ENCODE measurements at regions not wholly inside any gene's neighbourhood (a gene's known extent, or its start where the extent isn't known, plus 50 kb on each side); places are given as distances from the start of the nearest gene placed in this dataset.

GRCh38 chr1:224791362-224791941, 138.0 kb upstream of the DNAH14 start:
- WGBS, 2 donors: 53 to 69% methylated on average over 4 of the region's 4 CpGs
- Histone ChIP-seq H3K27ac (no peak overlapping the region), H3K4me3 (no peak overlapping the region), H3K36me3 (no peaks in the 10 kb centered on the region), H3K27me3 (no peaks in the 10 kb centered on the region), H3K9me3 (no peaks in the 10 kb centered on the region), H3K4me1 (no peaks in the 10 kb centered on the region)
- DNase-seq (no peak), ATAC-seq (ENCODE audit: low FRiP score in 2 of 2) (no peak)
- TF ChIP-seq CTCF (IDR thresholded peaks at IDR 0.05) (no peak), POLR2AphosphoS5 (IDR thresholded peaks at IDR 0.05) (no peak), POLR2A (IDR thresholded peaks at IDR 0.05) (no peak), EP300 (IDR thresholded peaks at IDR 0.05) (no peak)

- H3K4me3 ChIP-seq: no peak overlapping the region
- no peaks in the 10 kb centered on the region for H3K4me1 ChIP-seq
- H3K9me3 ChIP-seq: no peaks in the 10 kb centered on the region
- TF ChIP-seq EP300 (IDR thresholded peaks at IDR 0.05): no peak
- TF ChIP-seq POLR2AphosphoS5 (IDR thresholded peaks at IDR 0.05): no peak
- no peak for TF ChIP-seq POLR2A (IDR thresholded peaks at IDR 0.05)
- TF ChIP-seq CTCF (IDR thresholded peaks at IDR 0.05): no peak
- no peak for DNase-seq
- WGBS, 2 donors: 50 to 89% methylated on average over 2 of the region's 2 CpGs
- H3K27me3 ChIP-seq: no peaks in the 10 kb centered on the region
- H3K27ac ChIP-seq: no peak overlapping the region
- ATAC-seq (ENCODE audit: low FRiP score in 2 of 2): no peak
- H3K36me3 ChIP-seq: no peaks in the 10 kb centered on the region
These were observed 133.9 kb upstream of the DNAH14 start for GRCh38 chr1:224795591-224795990.

GRCh38 chr1:224799083-224799482, 130.4 kb upstream of the DNAH14 start:
- no peaks in the 10 kb centered on the region for H3K4me1 ChIP-seq
- ATAC-seq (ENCODE audit: low FRiP score in 2 of 2) (no peak), DNase-seq (no peak)
- H3K9me3 ChIP-seq: no peaks in the 10 kb centered on the region
- TF ChIP-seq POLR2AphosphoS5 (IDR thresholded peaks at IDR 0.05) (no peak), CTCF (IDR thresholded peaks at IDR 0.05) (no peak), EP300 (IDR thresholded peaks at IDR 0.05) (no peak), POLR2A (IDR thresholded peaks at IDR 0.05) (no peak)
- H3K27me3 ChIP-seq: no peaks in the 10 kb centered on the region
- H3K36me3 ChIP-seq: no peaks in the 10 kb centered on the region
- 68 to 74% methylated on average over 3 of the region's 3 CpGs for WGBS, 2 donors
- no peak overlapping the region for H3K4me3 ChIP-seq
- H3K27ac ChIP-seq: no peak overlapping the region

GRCh38 chr1:224800486-224801119, 128.9 kb upstream of the DNAH14 start:
- no peak overlapping the region for H3K4me3 ChIP-seq

More at GRCh38 chr1:224800486-224801119, 128.9 kb upstream of the DNAH14 start:
- Histone ChIP-seq H3K9me3 (no peaks in the 10 kb centered on the region), H3K27ac (no peak overlapping the region), H3K27me3 (no peaks in the 10 kb centered on the region), H3K36me3 (no peaks in the 10 kb centered on the region), H3K4me1 (no peaks in the 10 kb centered on the region)
- TF ChIP-seq POLR2A (IDR thresholded peaks at IDR 0.05) (no peak), EP300 (IDR thresholded peaks at IDR 0.05) (no peak), CTCF (IDR thresholded peaks at IDR 0.05) (no peak), POLR2AphosphoS5 (IDR thresholded peaks at IDR 0.05) (no peak)
- WGBS, 2 donors: 75 to 77% methylated on average over 8 of the region's 8 CpGs
- no peak for DNase-seq
- no peak for ATAC-seq (ENCODE audit: low FRiP score in 2 of 2)

Data from upper lobe of left lung (tissue), 6 donors.